DMS53 (cell line): ENCODE measurements at regions not wholly inside any gene's neighbourhood (a gene's known extent, or its start where the extent isn't known, plus 50 kb on each side); places are given as distances from the start of the nearest gene placed in this dataset.

ENCODE experiments used
- DNase-seq: peaks from one replicate; lab custom pipeline; 2025; lab: John Stamatoyannopoulos, UW

DNA sequence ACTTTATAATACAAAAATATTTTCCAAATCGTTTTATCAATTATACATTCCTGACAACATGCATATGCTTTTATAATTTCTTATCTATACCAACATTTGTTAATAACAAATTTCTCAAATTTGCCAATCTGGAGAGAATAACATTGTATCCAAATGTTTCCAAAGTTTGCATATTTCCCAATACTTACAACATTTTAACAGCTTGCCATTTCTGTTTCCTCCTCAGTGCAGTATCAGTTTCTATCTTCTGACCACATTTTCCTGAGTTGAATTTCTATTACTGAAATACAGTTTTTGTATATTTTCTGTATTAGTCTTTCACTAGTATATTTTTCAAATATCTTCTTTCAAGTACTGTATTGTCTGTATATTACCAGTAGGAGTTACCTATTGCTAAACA, 1594.3 kb downstream of the PLA2G4A start:
- DNase-seq, result no peak

DNA sequence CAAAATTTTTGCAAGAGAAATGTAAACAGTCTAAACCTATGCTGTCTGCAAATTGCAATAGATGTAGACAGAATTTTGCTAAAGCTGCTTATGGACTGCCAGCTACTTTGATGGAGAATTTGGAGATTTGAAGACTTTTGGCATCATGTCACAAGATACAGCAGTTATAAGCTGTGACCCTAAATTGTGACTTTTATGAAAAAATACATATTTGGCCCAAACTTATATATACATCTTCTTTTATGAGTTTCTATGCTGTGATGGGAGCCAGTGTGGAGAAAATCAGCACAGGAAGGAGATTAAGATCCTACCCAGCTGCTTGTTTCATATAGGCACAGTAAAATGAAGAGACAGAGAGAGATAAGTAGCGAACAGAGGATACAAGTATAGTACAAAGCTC, 1595.4 kb downstream of the PLA2G4A start:
- no peak for DNase-seq

DNA sequence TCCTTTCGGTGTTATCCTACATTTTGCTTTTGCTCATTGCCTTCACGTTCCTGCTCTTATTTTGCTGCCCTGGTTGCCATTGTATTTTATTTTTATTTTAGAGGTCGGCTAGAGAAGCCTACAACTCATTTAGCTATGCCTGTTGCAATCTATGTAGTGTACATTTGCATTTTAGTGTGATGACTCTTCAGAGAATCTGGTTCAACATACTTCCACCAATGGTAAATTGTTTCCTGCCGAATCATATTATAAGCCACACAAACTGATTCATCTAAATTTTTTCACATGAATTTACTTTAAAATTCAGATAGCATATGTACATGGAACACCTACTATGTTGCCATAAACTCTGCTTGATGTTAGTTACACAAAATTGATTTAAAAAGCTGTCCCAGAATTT, 1596.9 kb downstream of the PLA2G4A start:
- no peak for DNase-seq

DNA sequence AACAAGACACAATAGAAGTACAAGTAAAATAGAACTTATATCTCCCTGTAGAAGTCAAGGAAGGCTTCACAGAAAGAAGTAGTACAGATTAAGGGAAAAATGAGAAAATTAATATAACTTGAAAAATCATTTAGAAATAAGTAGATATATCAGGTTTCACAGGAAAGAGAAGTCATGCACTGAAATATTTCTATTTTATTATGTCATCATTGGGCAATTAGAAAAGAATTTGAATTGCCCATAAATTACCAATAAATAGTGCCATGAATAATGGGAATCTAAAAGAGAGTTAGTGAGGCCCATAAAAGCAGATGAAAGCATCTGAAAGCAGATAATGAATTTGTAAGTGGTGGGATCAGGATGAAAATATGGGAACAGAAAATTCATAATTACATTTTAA, 1597.8 kb downstream of the PLA2G4A start:
- DNase-seq, result no peak

DNA sequence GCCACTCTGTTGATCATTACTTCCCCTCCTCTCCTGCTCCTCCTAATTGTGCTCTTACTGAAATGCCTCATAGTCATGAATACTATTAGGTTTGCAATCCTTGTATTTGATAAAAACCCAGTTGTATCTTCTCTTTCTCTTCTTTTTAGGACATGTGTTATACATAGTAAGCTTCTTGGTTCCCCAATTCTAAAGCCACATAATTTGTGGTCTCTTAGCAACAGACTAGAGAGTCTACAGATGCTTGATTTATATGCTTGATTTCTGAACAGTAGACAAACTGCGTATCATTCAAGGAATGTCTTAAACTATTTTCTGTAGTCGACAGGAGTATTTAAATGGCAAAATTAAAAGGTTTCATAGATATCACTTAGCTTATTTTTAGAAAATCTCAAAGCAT, 1598.9 kb downstream of the PLA2G4A start:
- DNase-seq, result no peak

DNA sequence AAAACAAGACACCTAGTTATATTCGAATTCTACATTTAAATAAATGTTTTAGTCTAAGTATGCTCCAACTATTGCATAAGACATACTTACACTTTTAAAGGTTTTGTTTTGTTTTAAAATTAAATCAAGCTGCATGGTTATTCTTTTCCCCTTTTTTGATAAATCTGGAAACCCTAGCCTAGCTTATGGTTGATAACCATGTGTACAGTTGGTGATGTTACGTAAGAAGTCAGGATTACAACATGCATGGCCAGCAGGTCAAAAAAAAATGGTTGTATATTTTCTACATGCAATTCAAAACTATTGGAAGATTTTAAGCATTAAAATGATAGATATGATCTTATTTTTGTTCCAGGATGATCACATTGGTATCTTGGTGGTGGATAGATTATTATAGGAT, 1600.6 kb downstream of the PLA2G4A start:
- DNase-seq, result no peak

DNA sequence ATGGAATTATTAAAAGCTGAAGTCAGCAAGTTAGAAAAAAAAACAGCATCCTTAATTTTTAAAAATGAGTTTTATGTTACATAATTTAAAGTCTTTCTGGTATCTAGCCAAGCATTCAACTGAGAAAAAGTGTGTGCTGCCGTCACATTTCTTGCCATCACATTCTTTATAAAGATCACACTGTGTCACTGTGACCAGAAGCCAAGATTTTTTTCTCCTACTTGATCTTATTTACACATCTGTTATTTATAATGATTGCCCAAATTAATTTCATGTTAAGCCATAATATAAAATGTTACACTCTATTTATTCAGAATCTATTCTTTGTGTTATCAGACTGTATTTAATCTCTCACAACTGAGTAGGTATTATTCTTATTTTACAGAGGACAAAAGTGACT, 1603.7 kb downstream of the PLA2G4A start:
- DNase-seq, result no peak

DNA sequence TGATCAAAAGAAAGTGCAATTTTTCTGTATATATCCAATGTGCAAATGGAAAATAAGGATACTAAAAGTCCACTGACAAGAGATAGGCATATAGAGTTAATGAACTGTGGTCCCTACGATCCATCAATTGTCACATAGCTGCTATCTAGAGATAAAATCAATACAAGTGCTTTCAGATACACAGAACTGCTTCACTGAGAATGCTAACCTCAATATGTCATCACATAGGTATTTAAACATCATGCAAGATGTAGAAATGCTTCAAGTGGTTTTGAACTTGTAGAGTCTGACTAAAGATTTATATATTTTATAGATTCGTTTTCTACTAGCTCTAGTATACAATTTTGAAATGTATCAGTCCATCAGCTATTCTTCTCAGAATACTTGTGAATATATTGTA, 1604.7 kb downstream of the PLA2G4A start:
- no peak for DNase-seq

DNA sequence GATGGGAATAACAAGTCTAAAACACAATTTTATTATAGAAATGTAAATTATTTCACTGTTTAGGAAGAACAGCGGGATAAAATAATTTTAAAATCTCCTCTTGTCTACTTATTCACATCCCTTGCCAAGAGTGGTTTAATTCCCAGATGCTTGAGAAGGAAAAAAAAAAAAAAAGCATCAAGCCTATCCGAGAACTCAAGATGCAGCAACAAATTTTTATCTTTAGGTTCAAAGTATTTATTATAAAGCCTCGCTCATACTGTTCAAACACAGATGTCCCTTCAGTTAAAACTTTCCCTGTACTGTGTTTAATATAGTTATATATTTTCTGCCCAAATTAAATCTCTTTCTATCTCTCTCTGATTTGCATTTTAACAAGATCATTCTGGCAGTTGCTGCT, 1615.8 kb downstream of the PLA2G4A start:
- DNase-seq, result no peak

DNA sequence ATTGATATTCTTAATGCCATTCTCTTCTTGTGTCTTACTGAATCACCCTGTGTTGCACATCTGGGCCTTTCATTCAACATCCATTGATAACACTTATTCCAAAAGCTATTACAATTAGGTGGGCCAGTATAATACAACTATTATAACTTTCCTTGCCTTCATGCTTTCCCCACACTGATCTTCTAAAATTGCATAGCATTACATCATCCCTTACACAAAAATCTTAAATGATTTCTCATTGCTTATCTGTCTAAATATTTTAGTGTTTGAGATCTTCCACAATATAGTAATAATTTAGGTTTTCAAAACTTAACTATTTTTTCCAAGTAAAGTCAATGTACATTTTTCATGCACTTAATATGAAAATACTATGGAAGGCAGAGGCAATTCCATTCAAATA, 1634.1 kb downstream of the PLA2G4A start:
- no peak for DNase-seq

DNA sequence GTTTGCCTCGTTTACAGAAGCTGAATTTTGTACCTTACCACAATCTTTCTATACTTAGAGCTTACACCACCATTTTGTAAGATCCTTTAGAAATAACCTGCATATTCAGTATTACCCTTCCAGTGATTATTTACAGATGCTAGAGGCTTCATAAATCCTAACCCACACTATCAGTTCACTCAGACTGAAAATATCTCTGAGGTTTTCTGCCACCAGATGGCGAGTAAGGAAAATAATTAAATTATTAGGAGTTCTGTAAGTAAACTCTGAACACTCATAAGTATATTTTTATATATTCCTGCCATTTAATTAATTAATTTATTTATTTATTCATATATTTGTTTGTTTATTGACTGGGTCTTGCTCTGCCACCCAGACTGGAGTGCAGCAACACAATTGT, 1635.2 kb downstream of the PLA2G4A start:
- peak; percentile 23 for DNase-seq

DNA sequence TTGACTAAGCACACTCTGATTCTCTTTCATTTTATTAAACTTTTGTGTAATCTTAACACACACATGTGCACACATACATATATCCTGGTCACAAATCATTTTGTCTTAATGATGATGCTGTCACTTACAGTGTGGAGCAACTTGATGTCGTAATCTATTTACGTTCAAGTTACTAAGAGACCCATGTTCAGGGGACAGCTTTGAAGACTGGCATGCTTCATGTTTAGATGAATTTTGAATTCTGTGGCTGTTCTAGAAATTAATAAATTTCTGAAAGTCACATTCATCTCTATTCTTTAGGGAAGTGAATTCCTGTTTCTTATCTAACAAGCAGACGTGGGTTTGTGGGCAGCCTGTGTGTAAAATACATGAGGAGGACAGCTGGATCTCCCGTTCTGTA, 1637.8 kb downstream of the PLA2G4A start:
- DNase-seq, result no peak

DNA sequence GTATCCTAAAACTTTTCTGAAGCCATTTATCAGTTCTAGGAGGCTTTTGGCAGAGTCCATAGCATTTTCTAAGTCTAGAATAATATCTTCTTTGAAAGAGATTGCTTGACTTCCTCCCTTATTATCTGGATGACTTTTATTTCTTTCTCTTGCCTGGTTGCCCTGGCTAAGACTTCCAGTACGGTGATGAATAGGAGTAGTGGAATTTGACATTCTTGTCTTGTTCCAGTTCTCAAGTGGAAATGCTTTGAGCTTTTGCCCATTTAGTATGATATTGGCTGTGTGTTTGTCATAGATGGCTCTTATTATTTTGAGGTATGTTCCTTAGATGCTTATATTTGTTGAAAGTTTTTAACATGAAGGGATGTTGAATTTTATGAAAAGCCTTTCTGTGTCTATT, 1647.9 kb downstream of the PLA2G4A start:
- DNase-seq, result no peak

DNA sequence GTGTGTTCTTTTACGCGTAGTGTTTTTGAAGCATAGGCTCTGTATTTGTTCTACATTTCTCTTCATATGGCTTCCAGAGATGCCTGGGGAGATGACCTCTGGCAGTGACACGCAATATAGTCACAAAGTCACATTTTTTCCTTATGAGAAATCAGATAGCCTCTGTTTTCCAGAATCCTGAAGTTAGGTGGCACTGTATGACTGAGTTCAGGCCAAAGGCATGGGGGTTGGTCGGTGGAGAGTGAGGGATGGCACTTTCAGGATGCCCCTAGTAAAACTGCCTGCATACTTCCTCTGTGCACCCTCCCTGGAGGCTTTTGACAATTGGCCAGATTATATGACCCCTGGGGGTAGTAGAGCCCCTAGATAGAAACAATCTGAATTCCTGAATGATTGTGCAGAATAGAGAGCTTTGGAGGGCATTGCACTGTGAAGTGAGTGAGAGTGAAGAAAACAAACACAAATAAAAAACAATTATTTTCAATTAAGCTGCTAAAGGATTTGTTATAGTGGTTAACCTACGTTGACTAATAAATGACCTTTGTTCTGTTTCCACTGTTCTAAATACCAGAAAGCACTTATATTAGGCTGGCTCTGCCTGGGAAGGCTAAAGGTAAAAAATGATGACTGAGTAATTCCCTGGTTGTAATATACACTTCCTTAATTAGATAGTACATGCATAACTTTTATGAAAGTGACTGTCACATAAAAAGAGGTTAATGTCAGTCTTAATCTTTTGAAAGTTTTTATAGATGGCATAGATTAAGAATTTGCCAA, 1660.8 kb downstream of the PLA2G4A start:
- DNase-seq, result peak; percentile 9

DNA sequence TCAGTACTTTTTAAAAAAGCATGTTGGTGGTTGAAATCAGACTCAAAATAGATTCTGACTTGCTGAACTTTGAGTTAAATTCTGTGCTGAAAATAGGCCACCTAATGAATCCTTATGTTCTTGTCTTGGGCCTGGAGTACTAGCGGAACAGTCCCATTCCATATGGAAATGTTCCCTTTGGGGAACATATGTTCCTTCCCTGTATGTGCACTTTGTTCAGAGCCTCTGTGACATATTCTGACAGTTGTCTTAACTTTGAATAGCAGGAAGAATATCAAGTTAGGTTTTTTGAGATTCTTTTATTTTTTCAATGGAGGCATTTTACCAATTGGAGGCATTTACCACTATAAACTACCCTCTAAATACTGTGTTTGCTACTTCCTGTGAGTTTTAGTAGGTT, 1667.8 kb downstream of the PLA2G4A start:
- no peak for DNase-seq

DNA sequence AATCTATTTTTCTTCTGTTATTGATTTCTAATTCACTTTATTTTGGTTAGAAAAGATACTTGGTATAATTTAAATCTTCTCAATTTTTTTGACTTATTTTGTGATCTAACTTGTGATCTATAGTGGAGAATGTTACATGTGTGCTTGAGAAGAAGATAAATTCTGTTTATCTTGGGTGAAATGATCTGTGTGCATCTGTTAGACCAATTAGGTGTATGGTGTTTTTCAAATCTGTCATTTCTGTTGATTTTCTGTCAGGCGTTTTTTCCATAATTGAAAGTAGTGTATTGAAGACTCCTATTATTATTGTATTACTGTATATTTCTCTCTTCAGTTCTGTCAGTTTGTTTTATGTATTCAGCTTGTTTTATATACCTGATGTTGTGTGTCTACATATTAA, 1668.3 kb downstream of the PLA2G4A start:
- DNase-seq, result no peak

DNA sequence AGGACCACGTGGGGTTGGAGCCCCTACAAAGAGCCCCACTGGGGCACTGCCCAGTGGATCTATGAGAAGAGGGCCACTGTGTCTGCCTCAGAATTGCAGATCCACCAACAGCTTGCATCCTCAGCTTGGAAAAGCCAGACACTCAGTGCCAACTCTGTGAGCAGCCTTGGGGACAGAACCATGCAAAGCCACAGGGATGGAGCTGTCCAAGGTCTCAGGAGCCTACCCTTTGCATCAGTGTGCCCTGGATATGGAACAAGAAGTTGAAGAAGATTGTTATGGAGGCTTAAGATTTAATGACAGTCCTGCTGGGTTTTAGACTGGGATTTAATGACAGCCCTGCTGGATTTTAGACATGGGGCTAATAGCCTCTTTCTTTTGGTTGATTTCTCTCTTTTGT, 1670.9 kb downstream of the PLA2G4A start:
- DNase-seq, result no peak

DNA sequence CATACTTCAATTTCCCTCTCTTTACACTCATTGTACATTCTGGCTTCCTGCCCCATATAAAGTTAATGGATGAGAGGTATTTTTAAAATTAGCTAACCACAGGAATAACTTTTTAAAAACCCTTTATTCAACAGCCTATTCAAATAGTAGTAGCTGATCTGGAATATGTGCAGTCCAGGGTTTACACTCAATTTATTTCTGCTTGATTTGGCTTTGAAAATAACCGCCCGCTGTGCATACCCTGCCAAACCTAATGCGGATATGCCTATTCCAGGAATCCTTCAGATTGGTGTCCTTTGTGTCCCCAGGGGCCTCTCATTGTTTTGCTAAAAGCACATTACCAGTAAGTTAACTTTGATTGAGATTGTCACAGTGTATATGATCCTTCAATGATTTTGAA, 1686.2 kb downstream of the PLA2G4A start:
- no peak for DNase-seq

DNA sequence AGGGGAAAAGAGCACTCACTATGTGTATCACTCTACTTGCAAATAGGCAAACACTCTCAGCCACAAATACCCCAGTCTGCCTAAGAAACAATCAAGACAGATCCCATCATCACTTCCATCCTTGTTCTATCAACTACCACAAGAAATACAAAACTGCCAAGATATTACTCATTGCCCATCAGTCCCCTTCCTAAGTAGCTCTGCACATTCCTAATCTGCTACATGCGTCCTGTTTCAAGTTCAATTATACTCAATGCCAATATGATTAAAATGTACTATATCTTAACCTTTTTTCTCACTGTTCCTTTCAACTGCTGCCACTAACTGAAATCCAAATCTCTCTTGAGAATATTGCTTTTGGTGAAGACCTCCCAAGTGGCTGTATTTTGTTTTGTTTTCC, 1688.4 kb downstream of the PLA2G4A start:
- no peak for DNase-seq

DNA sequence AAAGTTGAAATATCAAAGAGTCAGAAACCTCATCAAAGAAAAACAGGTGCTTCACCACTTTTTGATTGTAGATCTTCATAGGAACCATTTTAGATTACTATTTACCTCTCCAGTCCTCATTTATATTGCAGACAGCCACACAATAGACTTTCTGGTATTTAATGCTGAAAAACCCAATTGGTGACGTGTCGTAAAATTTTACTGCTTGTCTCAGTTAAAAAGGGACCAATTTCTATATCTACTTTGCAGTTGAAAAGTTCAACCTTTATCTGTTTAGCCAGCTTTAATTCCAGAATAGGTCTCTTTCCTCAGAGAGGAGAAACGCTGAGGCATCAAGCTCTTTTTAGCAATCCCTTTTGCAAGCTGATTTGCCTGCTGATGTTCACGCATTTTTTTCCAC, 1722.4 kb downstream of the PLA2G4A start:
- DNase-seq, result no peak

DNA sequence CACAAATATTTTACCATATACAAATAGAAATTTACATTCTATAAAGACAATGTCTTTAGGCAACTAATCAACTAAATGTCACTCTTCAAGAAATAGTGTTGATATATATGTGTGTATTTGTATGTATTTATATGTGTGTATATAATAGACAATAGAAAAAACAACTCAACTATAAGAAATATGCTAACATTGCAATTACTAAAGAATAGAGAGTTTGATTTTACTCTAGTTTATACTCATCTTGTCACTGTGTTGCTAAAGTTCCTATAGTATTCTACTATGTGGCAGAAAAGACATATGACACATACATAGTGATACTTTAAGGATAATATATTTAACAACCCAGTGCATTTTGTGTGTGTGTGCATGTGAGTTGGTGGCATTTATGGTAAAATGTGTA, 1728.3 kb downstream of the PLA2G4A start:
- no peak for DNase-seq

DNA sequence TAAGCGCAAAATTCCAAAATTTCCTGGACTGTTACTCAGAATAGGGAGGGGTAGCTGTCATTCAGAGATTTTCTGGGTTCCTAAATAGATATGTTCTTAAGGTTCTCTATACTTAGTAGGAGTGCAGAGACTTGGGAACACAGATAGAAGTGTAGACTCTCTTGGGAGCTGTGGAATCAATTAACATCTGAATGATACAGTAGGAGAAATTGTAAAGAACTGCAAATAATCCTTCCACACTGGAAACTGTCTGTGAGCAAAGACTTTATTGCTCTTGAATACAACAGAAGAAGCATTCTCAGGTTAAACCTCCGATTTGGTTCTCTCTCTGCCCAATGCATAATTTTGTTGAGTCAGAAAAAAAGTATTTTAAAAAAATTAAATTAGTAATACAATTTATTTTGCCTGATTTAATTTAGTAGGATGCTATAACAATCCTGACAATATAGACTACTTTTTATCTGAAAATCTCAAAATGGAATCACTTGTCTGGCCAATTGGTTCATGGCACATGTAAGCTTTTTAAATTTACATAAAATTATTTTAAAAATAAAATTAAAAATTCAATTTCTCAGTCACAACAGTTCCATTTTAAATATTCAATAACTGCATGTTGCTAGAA, 1754.3 kb downstream of the PLA2G4A start:
- no peak for DNase-seq

DNA sequence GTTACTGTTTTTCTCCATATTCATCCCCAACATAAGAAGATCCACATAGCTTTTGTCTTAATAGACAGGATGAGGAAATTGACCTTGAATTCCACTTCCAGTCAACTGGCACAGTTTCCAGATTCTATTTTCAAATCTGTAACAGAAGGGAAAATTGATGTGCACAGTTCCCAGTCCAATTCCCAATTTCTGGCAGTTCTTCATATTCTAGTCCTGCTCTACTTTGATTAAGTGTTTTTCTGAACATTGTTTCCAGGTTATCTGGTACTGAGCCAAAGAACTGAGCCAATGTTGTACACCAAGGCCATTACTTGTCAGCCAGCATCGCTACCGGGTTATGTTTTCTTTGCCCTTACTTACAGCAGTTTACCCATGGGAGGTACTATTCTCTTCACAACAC, 1755.4 kb downstream of the PLA2G4A start:
- DNase-seq, result no peak

DNA sequence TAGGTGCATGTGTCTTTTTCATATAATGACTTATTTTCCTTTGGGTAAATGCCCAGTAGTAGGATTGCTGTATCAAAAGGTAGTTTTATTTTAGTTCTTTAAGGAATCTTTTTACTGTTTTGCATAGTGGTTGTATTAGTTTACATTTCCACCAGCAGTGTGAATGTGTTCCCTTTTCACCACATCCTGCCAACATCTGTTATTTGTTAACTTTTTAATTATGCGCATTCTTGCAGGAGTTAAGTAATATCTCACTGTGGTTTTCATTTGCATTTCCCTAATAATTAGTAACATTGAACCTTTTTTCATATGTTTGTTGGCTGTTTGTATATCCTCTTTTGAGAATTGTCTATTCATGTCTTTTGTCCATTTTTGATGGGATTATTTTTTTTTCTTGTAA, 1761.9 kb downstream of the PLA2G4A start:
- DNase-seq, result no peak
